Renal cortex interstitium (tissue), 11 donors: ENCODE measurements at regions not wholly inside any gene's neighbourhood (a gene's known extent, or its start where the extent isn't known, plus 50 kb on each side); places are given as distances from the start of the nearest gene placed in this dataset.

ENCODE experiments used
- DNase-seq, 11 donors: peaks; one replicate each; pipeline ENCODE4 v3.0.0-alpha.2; 2013; ENCODE audit warnings: low read depth in 9 of 11, low spot score in 4 of 11; ENCODE audit errors: extremely low read depth in 1 of 11

- DNase-seq = no peak
Observed at GRCh38 chr5:126171916-126172315, 251.3 kb upstream of the GRAMD2B start.

- DNase-seq = no peak
Observed at GRCh38 chr5:126172812-126173211, 250.4 kb upstream of the GRAMD2B start.

- DNase-seq = peak in 2 of 11 donors; percentile 4 to 10
Observed at GRCh38 chr5:126178521-126178920, 244.7 kb upstream of the GRAMD2B start.

GRCh38 chr5:126182971-126183695 is 240.1 kb upstream of the GRAMD2B start:
- DNase-seq = no peak

- no peak for DNase-seq
Observed at GRCh38 chr5:126184474-126184873, 238.7 kb upstream of the GRAMD2B start.

GRCh38 chr5:126186210-126186609 is 237.0 kb upstream of the GRAMD2B start:
- DNase-seq = no peak

GRCh38 chr5:126188804-126189203 is 234.4 kb upstream of the GRAMD2B start:
- no peak for DNase-seq

GRCh38 chr5:126189231-126189630 is 234.0 kb upstream of the GRAMD2B start:
- no peak for DNase-seq

- no peak for DNase-seq
Observed at GRCh38 chr5:126189862-126190261, 233.3 kb upstream of the GRAMD2B start.

- no peak for DNase-seq
Observed at GRCh38 chr5:126192226-126192625, 231.0 kb upstream of the GRAMD2B start.

GRCh38 chr5:126195410-126196100 is 227.7 kb upstream of the GRAMD2B start:
- no peak for DNase-seq

- peak in 2 of 11 donors; percentile 3 to 12 for DNase-seq
Observed at GRCh38 chr5:126198531-126198930, 224.7 kb upstream of the GRAMD2B start.

- no peak for DNase-seq
Observed at GRCh38 chr5:126199467-126199866, 223.7 kb upstream of the GRAMD2B start.

- no peak for DNase-seq
Observed at GRCh38 chr5:126208691-126209090, 214.5 kb upstream of the GRAMD2B start.

- DNase-seq = no peak
Observed at GRCh38 chr5:126210955-126211354, 212.3 kb upstream of the GRAMD2B start.

- DNase-seq = no peak
Observed at GRCh38 chr5:126219616-126220015, 203.6 kb upstream of the GRAMD2B start.

GRCh38 chr5:126220725-126221124 is 202.5 kb upstream of the GRAMD2B start:
- no peak for DNase-seq

- no peak for DNase-seq
Observed at GRCh38 chr5:126228934-126229333, 194.3 kb upstream of the GRAMD2B start.

- DNase-seq = no peak
Observed at GRCh38 chr5:126233256-126233655, 190.0 kb upstream of the GRAMD2B start.

GRCh38 chr5:126234563-126235195 is 188.5 kb upstream of the GRAMD2B start:
- peak in 9 of 11 donors; percentile 8 to 43 (median 24) for DNase-seq
